IMR-90 (cell line): ENCODE measurements at regions not wholly inside any gene's neighbourhood (a gene's known extent, or its start where the extent isn't known, plus 50 kb on each side); places are given as distances from the start of the nearest gene placed in this dataset.

ENCODE experiments used
- ATAC-seq: fragments of 200-7000 bp; cut with Tn5 transposase; 2 replicates; pipeline ENCODE4 v1.9.1; 2020; ENCODE audit warnings: low read depth, mild to moderate bottlenecking, moderate library complexity
- BruUV-seq: library from RNA; stranded (reverse); fragments of 400-500 nt; replicated peaks from 2 replicates; lab custom pipeline; 2021; lab: Mats Ljungman, UMichigan
- CTCF ChIA-PET: fragments of 300-600 bp; formaldehyde crosslinking; extraction: SDS; loops from one replicate; lab custom pipeline; 2021; ENCODE audit warnings: antibody characterized with exemption; lab: Yijun Ruan, JAX
- POLR2A ChIA-PET: fragments of 300-600 bp; sonication (Branson Sonifier 250); formaldehyde crosslinking; loops from one replicate; lab custom pipeline; 2022; ENCODE audit warnings: antibody characterized with exemption; ENCODE audit not compliant: unreplicated experiment; lab: Charles Lee
- DNase-seq: peaks from one replicate; pipeline ENCODE4 v3.0.0; 2013
- H2AFZ ChIP-seq: replicated peaks from 2 replicates; pipeline ENCODE3; 2013; ENCODE audit warnings: low read length, mild to moderate bottlenecking; ENCODE audit not compliant: poor library complexity
- H2AK5ac ChIP-seq: 2 replicates; pipeline ENCODE4 v1.6.1; 2013; ENCODE audit warnings: low read depth, low read length, inconsistent platforms
- H2AK9ac ChIP-seq: replicated peaks from 2 replicates; pipeline ENCODE3; 2013; ENCODE audit warnings: mild to moderate bottlenecking, low read depth, low read length, moderate library complexity; ENCODE audit not compliant: poor library complexity
- H2BK120ac ChIP-seq: 2 replicates; pipeline ENCODE4 v1.6.1; 2013; ENCODE audit warnings: low read depth, low read length, inconsistent platforms
- H2BK15ac ChIP-seq: 3 replicates; pipeline ENCODE4 v1.6.1; 2013; ENCODE audit warnings: low read depth, low read length, inconsistent platforms
- H2BK20ac ChIP-seq: 2 replicates; pipeline ENCODE4 v1.6.1; 2013; ENCODE audit warnings: low read depth, mild to moderate bottlenecking, inconsistent platforms, low read length, moderate library complexity
- H2BK5ac ChIP-seq: 2 replicates; pipeline ENCODE4 v1.6.1; 2013; ENCODE audit warnings: mild to moderate bottlenecking, low read depth, low read length, inconsistent platforms; ENCODE audit not compliant: poor library complexity, severe bottlenecking
- H3K14ac ChIP-seq: replicated peaks from 2 replicates; pipeline ENCODE4 v1.6.1; 2013; ENCODE audit warnings: low read depth, low read length, inconsistent platforms
- H3K18ac ChIP-seq: 2 replicates; pipeline ENCODE4 v1.6.1; 2013; ENCODE audit warnings: low read depth, low read length, control low read depth
- H3K23ac ChIP-seq: 2 replicates; pipeline ENCODE4 v1.6.1; 2013; ENCODE audit warnings: low read depth, low read length, inconsistent platforms
- H3K27ac ChIP-seq: 2 replicates; pipeline ENCODE4 v1.5.1; 2013; ENCODE audit warnings: mild to moderate bottlenecking, control low read depth, low read length; ENCODE audit not compliant: insufficient read depth
- H3K27me3 ChIP-seq: 2 replicates; pipeline ENCODE4 v1.6.1; 2013; ENCODE audit warnings: low read length; ENCODE audit not compliant: control insufficient read depth, insufficient read depth
- H3K36me3 ChIP-seq: 2 replicates; pipeline ENCODE4 v1.6.1; 2013; ENCODE audit warnings: low read length, mixed read lengths; ENCODE audit not compliant: control insufficient read depth, insufficient read depth
- H3K4ac ChIP-seq: 2 replicates; pipeline ENCODE4 v1.6.1; 2013; ENCODE audit warnings: low read depth, low read length, inconsistent platforms
- H3K4me1 ChIP-seq: 2 replicates; pipeline ENCODE4 v1.6.1; 2013; ENCODE audit warnings: low read length, mixed read lengths; ENCODE audit not compliant: control insufficient read depth, insufficient read depth
- H3K4me2 ChIP-seq: 2 replicates; pipeline ENCODE4 v1.6.1; 2013; ENCODE audit warnings: low read depth, mild to moderate bottlenecking, control low read depth, low read length, moderate library complexity
- H3K4me3 ChIP-seq: 2 replicates; pipeline ENCODE4 v1.5.1; 2013; ENCODE audit warnings: low read depth, mild to moderate bottlenecking, control low read depth, low read length, moderate library complexity; ENCODE audit not compliant: insufficient read depth
- H3K56ac ChIP-seq: 2 replicates; pipeline ENCODE4 v1.6.1; 2013; ENCODE audit warnings: low read length, inconsistent platforms; ENCODE audit not compliant: insufficient read depth; ENCODE audit errors: extremely low read depth
- H3K79me1 ChIP-seq, 2 experiments: 2 replicates each; pipeline ENCODE4 v1.6.1; 2013; ENCODE audit warnings: low read length in 2 of 2, inconsistent platforms in 1 of 2, low read depth in 1 of 2
- H3K9ac ChIP-seq: 2 replicates; pipeline ENCODE4 v1.6.1; 2013; ENCODE audit warnings: low read depth, low read length, control low read depth
- H3K9me1 ChIP-seq: 2 replicates; pipeline ENCODE4 v1.6.1; 2013; ENCODE audit warnings: low read length, inconsistent platforms; ENCODE audit not compliant: insufficient read depth
- H3K9me3 ChIP-seq: 2 replicates; pipeline ENCODE4 v1.6.1; 2013; ENCODE audit warnings: low read length; ENCODE audit not compliant: control insufficient read depth, insufficient read depth
- H4K20me1 ChIP-seq: 2 replicates; pipeline ENCODE4 v1.6.1; 2013; ENCODE audit warnings: low read length, inconsistent platforms; ENCODE audit not compliant: insufficient read depth
- H4K5ac ChIP-seq: 2 replicates; pipeline ENCODE4 v1.6.1; 2013; ENCODE audit warnings: mild to moderate bottlenecking, low read depth, low read length, control low read depth
- H4K8ac ChIP-seq, 2 experiments: 2 replicates each; pipeline ENCODE4 v1.6.1; 2013; ENCODE audit warnings: low read depth in 2 of 2, low read length in 2 of 2, control low read depth in 1 of 2, inconsistent platforms in 1 of 2
- H4K91ac ChIP-seq: 2 replicates; pipeline ENCODE4 v1.6.1; 2013; ENCODE audit warnings: low read depth, low read length, inconsistent platforms; ENCODE audit not compliant: insufficient read depth
- POLR2A ChIP-seq: IDR thresholded peaks from 2 replicates; pipeline ENCODE4 v1.6.1; 2012; ENCODE audit warnings: mild to moderate bottlenecking, low read depth, low read length
- WGBS, 2 experiments: methylation state at CpG; one replicate each; pipeline versions ENCODE4 v1.1.5 to v1.1.7; 2013; ENCODE audit warnings: missing lambda C conversion rate in 2 of 2; ENCODE audit not compliant: insufficient read length in 1 of 2; ENCODE audit errors: extremely low coverage in 2 of 2; 5-methylcytosine and 5-hydroxymethylcytosine counted together
- dilution Hi-C: fragments of 300-500 bp; cut with HindIII; formaldehyde crosslinking; loops from one replicate; pipeline ENCODE4 v1.14.3; 2018; ENCODE audit warnings: low sequenced_read_pairs; ENCODE audit not compliant: unreplicated experiment
- in situ Hi-C: fragments of 300-500 bp; cut with MboI; formaldehyde crosslinking; loops from 3 replicates; pipeline ENCODE4 v1.14.3; 2019; ENCODE audit warnings: low sequenced_read_pairs, inconsistent platforms, mixed read lengths
- intact Hi-C: fragments of 100-400 bp; cut with micrococcal nuclease; formaldehyde crosslinking; loops from 2 replicates; pipeline ENCODE4 v1.10.0; 2022

DNA sequence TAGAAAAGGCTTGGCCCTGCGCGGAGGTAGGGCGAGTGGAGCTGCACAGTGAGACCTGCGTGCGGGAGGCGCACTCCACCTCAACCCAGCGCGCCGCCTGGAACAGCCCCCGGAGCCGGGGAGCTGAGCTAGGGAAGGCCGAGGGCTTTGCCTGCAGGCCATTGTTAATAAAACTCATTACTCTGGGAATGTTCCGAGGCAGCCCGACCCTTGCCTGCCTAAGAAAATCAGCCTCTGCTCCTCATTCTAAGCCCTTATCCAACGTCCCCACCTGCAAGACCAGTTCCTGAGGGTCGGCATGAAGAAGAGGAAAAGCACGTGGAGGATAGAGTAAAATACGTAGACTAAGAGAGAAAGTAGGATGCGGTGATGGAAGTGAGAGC lies 55.3 kb downstream of the C7orf25 start:
- H3K4me3 ChIP-seq = peak overlapping the region; percentile 30
- peak overlapping the region; percentile 88 for H3K4me2 ChIP-seq

More for the DNA sequence above, 55.3 kb downstream of the C7orf25 start:
- Histone ChIP-seq H3K9me3 (no peaks in the 10 kb centered on the region), H2BK120ac (no peak overlapping the region), H4K91ac (no peak overlapping the region), H3K4me1 (no peaks in the 10 kb centered on the region), H3K27me3 (peaks cover 14% of the 10 kb centered on the region), H3K9me1 (no peaks in the 10 kb centered on the region), H3K14ac (no peak overlapping the region), H2BK15ac (no peak overlapping the region), H3K23ac (no peak overlapping the region), H3K18ac (no peak overlapping the region), H2BK20ac (no peak overlapping the region), H2AK9ac (no peak overlapping the region), H3K9ac (no peak overlapping the region), H3K36me3 (no peaks in the 10 kb centered on the region), H2AFZ (peak overlapping the region; percentile 93), H3K56ac (no peak overlapping the region; the same call in 1 of the 2 replicates), H3K4ac (no peak overlapping the region), H4K8ac (peak overlapping the region in 1 of 2 experiments; percentile 26; a peak in 1 of 4 replicates), H2AK5ac (no peak overlapping the region), H3K27ac (no peak overlapping the region), H3K79me1 (no peaks in the 10 kb centered on the region), H4K20me1 (no peaks in the 10 kb centered on the region), H4K5ac (no peak overlapping the region), H2BK5ac (no peak overlapping the region)
- no peak; the same call in 1 of the 2 replicates for ATAC-seq
- no TSS peak for BruUV-seq
- ChIA-PET POLR2A (no interaction called here), CTCF (no interaction called here)
- WGBS, 2 experiments = 100% methylated on average over 4 of the region's 19 CpGs; no CpG with 5 or more reads in 1 of the 2 experiments
- dilution Hi-C loops = no loop called here
- DNase-seq = no peak
- intact Hi-C loops = no loop called here
- in situ Hi-C loops = no loop called here
- TF ChIP-seq POLR2A = no peak
